ENCODE measurements at regions not wholly inside any gene's neighbourhood (a gene's known extent, or its start where the extent isn't known, plus 50 kb on each side); places are given as distances from the start of the nearest gene placed in this dataset.

DNA sequence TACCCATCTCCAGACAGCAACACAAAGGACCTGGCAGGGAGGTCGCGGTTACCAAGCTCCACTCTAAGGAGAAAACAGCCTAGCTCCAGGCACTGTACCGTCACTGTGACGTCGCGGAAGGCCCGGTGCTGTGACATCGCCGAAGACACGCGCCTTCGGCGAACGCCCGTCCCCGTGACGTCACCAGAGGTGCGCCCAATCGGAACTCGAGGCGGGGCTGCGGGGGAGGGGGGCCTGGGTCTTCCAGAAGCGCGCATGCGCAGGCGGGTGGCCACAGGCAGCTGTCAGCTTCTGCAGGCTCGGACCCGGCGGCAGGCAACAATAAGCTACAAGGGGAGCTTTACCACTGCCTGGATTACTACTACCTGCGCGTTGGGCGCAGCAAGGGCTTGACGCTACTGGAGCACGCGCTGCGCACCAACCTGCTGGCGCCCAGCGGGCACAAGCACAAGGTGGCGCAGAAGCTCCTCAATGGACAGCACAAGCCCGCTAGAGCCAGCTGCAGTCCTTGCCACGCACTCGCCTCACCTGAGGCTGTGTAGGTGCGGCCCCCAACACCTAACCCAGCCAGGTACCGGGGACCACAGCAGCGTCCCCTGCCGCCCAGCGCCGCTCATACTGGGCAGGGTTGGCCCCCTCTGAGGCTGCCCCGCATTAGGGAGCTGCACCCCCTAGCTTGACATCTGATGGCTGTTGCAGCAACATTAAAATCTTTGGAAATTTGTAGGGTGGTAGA, 208.4 kb downstream of the TPST1 start:
- TF ChIP-seq POLR2AphosphoS5 (IDR thresholded peaks at IDR 0.05) (no peak), POLR2A (IDR thresholded peaks at IDR 0.05) (peak; percentile 14)
- TF ChIP-seq, protein P1, sequence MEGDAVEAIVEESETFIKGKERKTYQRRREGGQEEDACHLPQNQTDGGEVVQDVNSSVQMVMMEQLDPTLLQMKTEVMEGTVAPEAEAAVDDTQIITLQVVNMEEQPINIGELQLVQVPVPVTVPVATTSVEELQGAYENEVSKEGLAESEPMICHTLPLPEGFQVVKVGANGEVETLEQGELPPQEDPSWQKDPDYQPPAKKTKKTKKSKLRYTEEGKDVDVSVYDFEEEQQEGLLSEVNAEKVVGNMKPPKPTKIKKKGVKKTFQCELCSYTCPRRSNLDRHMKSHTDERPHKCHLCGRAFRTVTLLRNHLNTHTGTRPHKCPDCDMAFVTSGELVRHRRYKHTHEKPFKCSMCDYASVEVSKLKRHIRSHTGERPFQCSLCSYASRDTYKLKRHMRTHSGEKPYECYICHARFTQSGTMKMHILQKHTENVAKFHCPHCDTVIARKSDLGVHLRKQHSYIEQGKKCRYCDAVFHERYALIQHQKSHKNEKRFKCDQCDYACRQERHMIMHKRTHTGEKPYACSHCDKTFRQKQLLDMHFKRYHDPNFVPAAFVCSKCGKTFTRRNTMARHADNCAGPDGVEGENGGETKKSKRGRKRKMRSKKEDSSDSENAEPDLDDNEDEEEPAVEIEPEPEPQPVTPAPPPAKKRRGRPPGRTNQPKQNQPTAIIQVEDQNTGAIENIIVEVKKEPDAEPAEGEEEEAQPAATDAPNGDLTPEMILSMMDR (IDR thresholded peaks at IDR 0.05), result peak; percentile 16 to 59 (median 46)
- H3K4me3 ChIP-seq, result peak overlapping the region; percentile 34 to 40

DNA sequence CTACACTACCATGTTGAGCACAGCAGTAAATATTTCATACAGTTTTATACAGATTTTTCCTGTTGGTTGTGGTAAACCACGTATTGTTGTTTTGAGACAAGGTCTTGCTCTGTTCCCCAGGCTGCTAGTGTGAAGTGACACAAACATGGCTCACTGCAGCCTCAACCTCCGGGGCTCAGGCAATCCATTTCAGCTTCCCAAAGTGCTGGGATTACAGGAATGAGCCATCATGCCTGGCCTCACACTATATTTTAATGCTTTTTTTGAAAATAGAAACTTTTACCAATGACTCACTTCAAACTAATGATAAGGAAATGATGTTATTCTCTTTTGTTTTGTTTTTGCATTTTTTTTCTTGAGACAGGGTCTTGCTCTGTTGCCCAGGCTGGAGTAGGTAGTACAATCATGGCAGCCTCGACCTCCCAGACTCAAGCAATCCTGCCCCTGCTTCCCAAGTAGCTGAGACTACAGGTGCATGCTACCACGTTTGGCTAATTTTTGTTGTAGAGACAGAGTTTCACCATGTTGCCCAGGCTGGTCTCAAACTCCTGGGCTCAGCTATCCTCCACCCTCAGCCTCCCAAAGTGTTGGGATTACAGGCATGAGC, 210.6 kb downstream of the TPST1 start:
- no peak overlapping the region for H3K4me3 ChIP-seq
- DNase-seq (ENCODE audit: low spot score), result no peak
- no peaks in the 10 kb centered on the region for H3K36me3 ChIP-seq
- no peak for TF ChIP-seq POLR2AphosphoS5 (IDR thresholded peaks at IDR 0.05)
- TF ChIP-seq, protein P1 (IDR thresholded peaks at IDR 0.05), result no peak
- TF ChIP-seq POLR2A (IDR thresholded peaks at IDR 0.05), result no peak
- H3K9me3 ChIP-seq, result no peaks in the 10 kb centered on the region
- H3K27ac ChIP-seq, result no peak overlapping the region
- intact Hi-C loops (cut with DNase I), result no loop called here
- H3K4me1 ChIP-seq (replicated peaks), result no peaks in the 10 kb centered on the region
- no peaks in the 10 kb centered on the region for H3K27me3 ChIP-seq (replicated peaks; ENCODE audit: insufficient read depth)
- WGBS, result 92% methylated on average over 4 of the region's 4 CpGs

More for the DNA sequence above, 208.4 kb downstream of the TPST1 start:
- 10% methylated on average over 31 of the region's 49 CpGs for WGBS
- Histone ChIP-seq H3K4me1 (replicated peaks) (no peaks in the 10 kb centered on the region), H3K27ac (peak overlapping the region; percentile 42 to 43), H3K27me3 (replicated peaks; ENCODE audit: insufficient read depth) (no peaks in the 10 kb centered on the region), H3K9me3 (no peaks in the 10 kb centered on the region), H3K36me3 (no peaks in the 10 kb centered on the region)
- intact Hi-C loops (cut with DNase I), result no loop called here
- DNase-seq (ENCODE audit: low spot score), result peak; percentile 52

DNA sequence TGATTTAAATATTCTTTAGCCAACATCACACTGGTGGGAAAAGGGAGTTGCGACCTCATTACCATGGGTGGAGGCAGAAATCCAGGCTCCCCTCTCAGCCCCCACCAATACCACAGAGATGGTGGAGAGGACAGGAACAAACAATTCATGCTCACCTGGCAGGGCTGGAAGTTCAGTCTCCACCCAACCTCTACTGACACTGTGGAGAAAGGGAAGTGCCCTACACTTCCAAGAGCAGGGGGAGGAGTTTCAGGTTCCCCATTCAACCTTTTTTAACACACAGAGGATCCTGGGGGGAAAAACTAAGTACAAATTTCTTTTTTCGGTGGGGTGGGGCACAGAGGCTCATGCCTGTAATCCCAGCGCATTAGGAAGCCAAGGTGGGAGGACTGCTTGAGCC, 210.1 kb upstream of the KCTD7 start:
- Histone ChIP-seq H3K27ac (no peak overlapping the region), H3K36me3 (no peaks in the 10 kb centered on the region), H3K27me3 (replicated peaks; ENCODE audit: insufficient read depth) (no peaks in the 10 kb centered on the region), H3K9me3 (no peaks in the 10 kb centered on the region), H3K4me3 (no peak overlapping the region), H3K4me1 (replicated peaks) (no peaks in the 10 kb centered on the region)
- 100% methylated on average over 3 of the region's 3 CpGs for WGBS
- TF ChIP-seq, protein P1 (IDR thresholded peaks at IDR 0.05), result no peak
- TF ChIP-seq POLR2AphosphoS5 (IDR thresholded peaks at IDR 0.05), result no peak
- TF ChIP-seq POLR2A (IDR thresholded peaks at IDR 0.05), result no peak
- no peak for DNase-seq (ENCODE audit: low spot score)
- intact Hi-C loops (cut with DNase I), result no loop called here

DNA sequence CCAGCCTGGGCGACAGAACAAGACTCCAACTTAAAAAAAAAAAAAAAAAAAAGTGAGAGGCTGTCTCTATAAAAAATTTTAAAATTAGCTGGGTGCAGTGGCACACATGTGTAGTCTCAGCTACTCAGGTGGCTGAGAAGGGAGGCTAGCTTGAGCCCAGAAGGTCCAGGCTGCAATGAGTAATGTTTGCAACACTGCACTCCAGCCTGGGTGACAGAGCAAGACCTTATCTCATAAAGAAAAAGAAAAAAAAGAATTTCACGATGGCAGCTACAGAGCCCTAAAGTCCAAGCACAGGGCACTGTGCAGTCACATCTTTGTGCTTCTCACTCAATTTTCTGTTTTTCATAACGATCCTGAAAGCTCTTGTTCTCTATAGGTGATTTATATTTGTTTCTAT, 209.5 kb upstream of the KCTD7 start:
- WGBS, result 83% methylated on average over 3 of the region's 3 CpGs
- no peak for DNase-seq (ENCODE audit: low spot score)
- intact Hi-C loops (cut with DNase I), result no loop called here
- Histone ChIP-seq H3K27me3 (replicated peaks; ENCODE audit: insufficient read depth) (no peaks in the 10 kb centered on the region), H3K4me1 (replicated peaks) (no peaks in the 10 kb centered on the region), H3K36me3 (no peaks in the 10 kb centered on the region), H3K4me3 (no peak overlapping the region), H3K27ac (no peak overlapping the region), H3K9me3 (no peaks in the 10 kb centered on the region)
- TF ChIP-seq, protein P1 (IDR thresholded peaks at IDR 0.05), result no peak
- TF ChIP-seq POLR2A (IDR thresholded peaks at IDR 0.05) (no peak), POLR2AphosphoS5 (IDR thresholded peaks at IDR 0.05) (no peak)
